AG04450 (cell line): ENCODE measurements at regions not wholly inside any gene's neighbourhood (a gene's known extent, or its start where the extent isn't known, plus 50 kb on each side); places are given as distances from the start of the nearest gene placed in this dataset.

ENCODE experiments used
- CTCF ChIA-PET: fragments of 300-600, 350-600 bp; formaldehyde crosslinking; extraction: SDS; loops from one replicate; lab custom pipeline; 2022; ENCODE audit warnings: antibody characterized with exemption, inconsistent platforms; lab: Charles Lee
- POLR2A ChIA-PET: fragments of 350-600 bp; formaldehyde crosslinking; extraction: SDS; loops from one replicate; lab custom pipeline; 2021; ENCODE audit warnings: antibody characterized with exemption, inconsistent platforms; lab: Yijun Ruan, JAX
- DNase-seq: peaks from one replicate; pipeline ENCODE4 v3.0.0-alpha.2; 2011; ENCODE audit warnings: low read depth, low spot score
- H3K27ac ChIP-seq: one replicate; pipeline ENCODE4 v1.5.1; 2012; ENCODE audit warnings: low read depth, low read length, control low read depth
- H3K27me3 ChIP-seq: one replicate; pipeline ENCODE4 v1.6.0; 2012; ENCODE audit warnings: low read length; ENCODE audit not compliant: control insufficient read depth, insufficient read depth
- H3K4me3 ChIP-seq: 2 replicates; pipeline ENCODE4 v1.5.1; 2011; ENCODE audit warnings: mild to moderate bottlenecking, low read depth, low read length, control low read depth
- H3K9me3 ChIP-seq: 2 replicates; pipeline ENCODE4 v1.5.1; 2012; ENCODE audit warnings: low read length; ENCODE audit not compliant: control insufficient read depth, insufficient read depth
- TF ChIP-seq, protein P1 (sequence below): IDR thresholded peaks from 2 replicates; pipeline ENCODE4 v1.5.1; 2011; ENCODE audit warnings: low read depth, low read length, control low read depth, inconsistent platforms

DNA sequence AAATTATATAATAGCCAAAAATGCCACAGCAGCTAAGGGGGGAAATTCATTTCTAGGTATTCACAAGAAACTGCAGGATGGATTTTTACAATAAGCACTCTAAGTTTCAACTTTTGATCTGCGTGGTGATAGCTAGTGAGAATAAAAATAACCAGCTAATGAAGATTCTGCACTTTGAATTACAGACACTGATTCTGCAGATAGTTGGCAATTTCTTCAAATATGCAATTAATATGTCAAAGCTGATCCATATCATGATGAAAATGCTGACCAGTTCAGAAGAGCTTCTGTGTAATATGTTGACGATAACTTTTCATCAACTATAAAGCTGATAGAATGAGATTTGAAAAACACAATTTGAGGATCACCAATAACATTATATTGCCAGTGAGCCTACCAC is 1272.9 kb downstream of the EFNB2 start:
- DNase-seq, result no peak
- POLR2A ChIA-PET, result no interaction called here
- CTCF ChIA-PET, result no interaction called here
- Histone ChIP-seq H3K9me3 (no peaks in the 10 kb centered on the region), H3K27ac (no peak overlapping the region), H3K4me3 (no peak overlapping the region), H3K27me3 (no peaks in the 10 kb centered on the region)
- TF ChIP-seq, protein P1, sequence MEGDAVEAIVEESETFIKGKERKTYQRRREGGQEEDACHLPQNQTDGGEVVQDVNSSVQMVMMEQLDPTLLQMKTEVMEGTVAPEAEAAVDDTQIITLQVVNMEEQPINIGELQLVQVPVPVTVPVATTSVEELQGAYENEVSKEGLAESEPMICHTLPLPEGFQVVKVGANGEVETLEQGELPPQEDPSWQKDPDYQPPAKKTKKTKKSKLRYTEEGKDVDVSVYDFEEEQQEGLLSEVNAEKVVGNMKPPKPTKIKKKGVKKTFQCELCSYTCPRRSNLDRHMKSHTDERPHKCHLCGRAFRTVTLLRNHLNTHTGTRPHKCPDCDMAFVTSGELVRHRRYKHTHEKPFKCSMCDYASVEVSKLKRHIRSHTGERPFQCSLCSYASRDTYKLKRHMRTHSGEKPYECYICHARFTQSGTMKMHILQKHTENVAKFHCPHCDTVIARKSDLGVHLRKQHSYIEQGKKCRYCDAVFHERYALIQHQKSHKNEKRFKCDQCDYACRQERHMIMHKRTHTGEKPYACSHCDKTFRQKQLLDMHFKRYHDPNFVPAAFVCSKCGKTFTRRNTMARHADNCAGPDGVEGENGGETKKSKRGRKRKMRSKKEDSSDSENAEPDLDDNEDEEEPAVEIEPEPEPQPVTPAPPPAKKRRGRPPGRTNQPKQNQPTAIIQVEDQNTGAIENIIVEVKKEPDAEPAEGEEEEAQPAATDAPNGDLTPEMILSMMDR, result no peak

DNA sequence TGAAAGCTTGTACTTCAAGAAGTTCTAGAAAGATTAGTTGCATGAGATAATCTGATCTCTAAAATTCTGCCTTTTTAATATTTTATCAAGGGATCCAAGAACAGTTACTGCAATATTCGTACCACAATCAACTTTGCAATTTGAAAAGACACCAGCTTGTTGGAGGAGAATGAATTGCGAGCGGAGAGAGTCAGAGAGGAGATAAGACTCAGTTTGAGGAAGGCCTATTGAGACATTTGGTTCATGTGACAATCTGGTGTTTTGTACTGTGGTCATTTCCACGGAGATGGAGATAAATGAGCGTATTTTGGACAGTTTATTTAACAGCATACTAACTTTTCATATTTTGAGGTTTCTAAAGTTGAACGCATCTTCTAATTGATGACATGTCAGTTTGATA is 1276.0 kb downstream of the EFNB2 start:
- ChIA-PET POLR2A (no interaction called here), CTCF (no interaction called here)
- Histone ChIP-seq H3K4me3 (no peak overlapping the region), H3K27me3 (no peaks in the 10 kb centered on the region), H3K27ac (no peak overlapping the region), H3K9me3 (no peaks in the 10 kb centered on the region)
- TF ChIP-seq, protein P1, result no peak
- no peak for DNase-seq

DNA sequence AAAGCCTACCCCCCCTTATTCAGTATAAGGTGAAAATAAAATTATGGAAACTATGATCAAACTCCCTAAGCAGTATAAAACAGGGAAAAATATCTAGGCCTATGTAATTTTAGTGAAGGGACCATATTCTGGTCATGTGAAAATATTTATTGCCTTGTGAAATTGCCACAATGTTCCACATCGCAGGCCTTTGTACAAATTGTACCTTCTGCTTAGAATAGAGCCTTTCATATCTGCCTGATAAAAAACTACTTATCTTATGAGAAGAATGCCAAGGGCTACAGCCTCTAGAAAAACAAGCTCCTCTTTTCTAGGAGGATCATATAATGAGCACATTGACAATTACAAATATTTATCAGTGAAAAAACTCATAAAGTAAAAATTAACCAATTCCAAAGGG is 1280.0 kb downstream of the EFNB2 start:
- Histone ChIP-seq H3K9me3 (no peaks in the 10 kb centered on the region), H3K4me3 (no peak overlapping the region), H3K27me3 (no peaks in the 10 kb centered on the region), H3K27ac (no peak overlapping the region)
- ChIA-PET POLR2A (interaction anchor here (0.6 kb wide), 1 partner anchor 151 kb away, joined by 4 read pairs; no protein-coding TSS in a partner anchor), CTCF (no interaction called here)
- TF ChIP-seq, protein P1, result no peak
- DNase-seq, result no peak

DNA sequence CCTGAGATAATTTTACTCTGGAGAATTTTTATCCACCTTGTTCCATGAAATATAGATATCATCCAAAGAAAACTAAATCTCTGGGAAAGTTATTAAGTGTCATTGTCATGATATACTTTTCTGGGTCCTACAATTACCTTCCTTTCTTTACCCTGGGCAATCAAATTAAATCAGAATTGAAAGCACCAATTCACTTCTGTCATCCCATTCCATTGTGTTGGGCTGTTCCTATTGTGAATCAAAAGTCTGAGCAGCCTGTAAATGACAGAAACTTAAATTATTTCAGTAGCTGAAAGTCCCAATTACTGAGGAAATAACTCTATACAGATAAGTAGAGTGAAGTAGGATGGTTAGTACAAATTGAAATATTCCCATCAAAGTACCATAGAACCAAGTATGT is 1284.2 kb downstream of the EFNB2 start:
- no peaks in the 10 kb centered on the region for H3K9me3 ChIP-seq
- H3K27me3 ChIP-seq, result no peaks in the 10 kb centered on the region
- ChIA-PET CTCF (no interaction called here), POLR2A (no interaction called here)
- no peak overlapping the region for H3K4me3 ChIP-seq
- no peak overlapping the region for H3K27ac ChIP-seq
- no peak for DNase-seq
- TF ChIP-seq, protein P1, result no peak

DNA sequence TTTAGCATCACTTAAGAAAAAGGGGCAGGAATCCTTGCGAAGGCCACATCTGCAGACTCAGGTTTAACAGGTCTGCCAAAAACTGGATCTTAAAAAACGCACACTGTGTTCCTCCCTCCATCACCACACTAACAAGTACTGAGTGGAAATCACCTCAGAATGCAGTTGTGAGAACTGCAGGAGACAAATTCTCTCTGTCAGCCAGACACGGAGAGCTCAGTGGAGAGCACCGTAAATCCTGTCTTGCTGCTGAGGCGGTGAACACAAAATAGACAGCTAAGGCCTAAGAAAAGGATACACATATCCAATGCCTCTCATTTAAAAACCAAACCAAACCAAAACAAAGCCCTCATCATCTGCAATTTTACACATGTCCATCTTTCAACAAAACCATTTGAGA is 1287.6 kb downstream of the EFNB2 start:
- no peaks in the 10 kb centered on the region for H3K27me3 ChIP-seq
- no peak overlapping the region for H3K4me3 ChIP-seq
- TF ChIP-seq, protein P1, result no peak
- H3K27ac ChIP-seq, result no peak overlapping the region
- ChIA-PET CTCF (no interaction called here), POLR2A (no interaction called here)
- H3K9me3 ChIP-seq, result no peaks in the 10 kb centered on the region
- no peak for DNase-seq
